ENCODE measurements at regions not wholly inside any gene's neighbourhood (a gene's known extent, or its start where the extent isn't known, plus 50 kb on each side); places are given as distances from the start of the nearest gene placed in this dataset.

GRCh38 chr15:47918877-47919276 is 201.6 kb downstream of the SEMA6D start:
- Histone ChIP-seq H3K27ac (replicated peaks) (no peak overlapping the region), H3K27me3 (ENCODE audit: low read depth) (no peaks in the 10 kb centered on the region), H3K9me3 (replicated peaks) (no peaks in the 10 kb centered on the region), H3K36me3 (no peaks in the 10 kb centered on the region), H3K4me3 (no peak overlapping the region), H3K4me1 (no peaks in the 10 kb centered on the region)
- DNase-seq: no peak
- TF ChIP-seq CTCF (IDR thresholded peaks at IDR 0.05; ENCODE audit: borderline replicate concordance): no peak
- intact Hi-C loops (cut with micrococcal nuclease): no loop called here

GRCh38 chr15:47924381-47924780 is 196.4 kb upstream of the SLC24A5 start:
- TF ChIP-seq CTCF (IDR thresholded peaks at IDR 0.05; ENCODE audit: borderline replicate concordance): no peak
- Histone ChIP-seq H3K4me1 (no peaks in the 10 kb centered on the region), H3K27me3 (ENCODE audit: low read depth) (no peaks in the 10 kb centered on the region), H3K27ac (replicated peaks) (no peak overlapping the region), H3K4me3 (no peak overlapping the region), H3K36me3 (no peaks in the 10 kb centered on the region), H3K9me3 (replicated peaks) (no peaks in the 10 kb centered on the region)
- DNase-seq: no peak
- intact Hi-C loops (cut with micrococcal nuclease): no loop called here

GRCh38 chr15:47929138-47929803 is 191.5 kb upstream of the SLC24A5 start:
- Histone ChIP-seq H3K9me3 (replicated peaks) (no peaks in the 10 kb centered on the region), H3K27ac (replicated peaks) (no peak overlapping the region), H3K4me1 (no peaks in the 10 kb centered on the region), H3K4me3 (no peak overlapping the region), H3K27me3 (ENCODE audit: low read depth) (no peaks in the 10 kb centered on the region), H3K36me3 (no peaks in the 10 kb centered on the region)
- no peak for TF ChIP-seq CTCF (IDR thresholded peaks at IDR 0.05; ENCODE audit: borderline replicate concordance)
- no peak for DNase-seq
- intact Hi-C loops (cut with micrococcal nuclease): no loop called here

GRCh38 chr15:47932261-47932660 is 188.5 kb upstream of the SLC24A5 start:
- no peak for DNase-seq
- no peak overlapping the region for H3K4me3 ChIP-seq
- H3K4me1 ChIP-seq: no peaks in the 10 kb centered on the region
- H3K27me3 ChIP-seq (ENCODE audit: low read depth): no peaks in the 10 kb centered on the region
- intact Hi-C loops (cut with micrococcal nuclease): no loop called here
- no peak for TF ChIP-seq CTCF (IDR thresholded peaks at IDR 0.05; ENCODE audit: borderline replicate concordance)
- no peaks in the 10 kb centered on the region for H3K36me3 ChIP-seq
- no peak overlapping the region for H3K27ac ChIP-seq (replicated peaks)
- H3K9me3 ChIP-seq (replicated peaks): no peaks in the 10 kb centered on the region

- Histone ChIP-seq H3K4me3 (no peak overlapping the region), H3K36me3 (no peaks in the 10 kb centered on the region), H3K9me3 (replicated peaks) (no peaks in the 10 kb centered on the region), H3K27ac (replicated peaks) (no peak overlapping the region), H3K4me1 (no peaks in the 10 kb centered on the region), H3K27me3 (ENCODE audit: low read depth) (no peaks in the 10 kb centered on the region)
- DNase-seq: no peak
- intact Hi-C loops (cut with micrococcal nuclease): no loop called here
- no peak for TF ChIP-seq CTCF (IDR thresholded peaks at IDR 0.05; ENCODE audit: borderline replicate concordance)
Measured at GRCh38 chr15:47932951-47933641, 187.7 kb upstream of the SLC24A5 start.

Data from left ventricle myocardium inferior (tissue), 1 donor.